ENCODE measurements at regions not wholly inside any gene's neighbourhood (a gene's known extent, or its start where the extent isn't known, plus 50 kb on each side); places are given as distances from the start of the nearest gene placed in this dataset.
"Not testable (repeated sequence)": the region's sequence is repeated elsewhere in the genome, so short reads cannot be mapped to it uniquely, and the experiment has no call there.

DNA sequence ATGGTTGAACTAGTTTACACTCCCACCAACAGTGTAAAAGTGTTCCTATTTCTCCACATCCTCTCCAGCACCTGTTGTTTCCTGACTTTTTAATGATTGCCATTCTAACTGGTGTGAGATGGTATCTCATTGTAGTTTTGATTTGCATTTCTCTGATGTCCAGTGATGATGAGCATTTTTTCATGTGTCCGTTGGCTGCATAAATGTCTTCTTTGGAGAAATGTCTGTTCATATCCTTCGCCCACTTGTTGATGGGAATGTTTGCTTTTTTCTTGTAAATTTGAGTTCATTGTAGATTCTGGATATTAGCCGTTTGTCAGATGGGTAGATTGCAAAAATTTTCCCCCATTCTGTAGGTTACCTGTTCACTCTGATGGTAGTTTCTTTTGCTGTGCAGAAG, 155.0 kb upstream of the CNKSR2 start:
- TF ChIP-seq ZNF121 (tag by site-specific recombination; IDR thresholded peaks at IDR 0.05) = not testable (repeated sequence)
- TF ChIP-seq, protein P1, sequence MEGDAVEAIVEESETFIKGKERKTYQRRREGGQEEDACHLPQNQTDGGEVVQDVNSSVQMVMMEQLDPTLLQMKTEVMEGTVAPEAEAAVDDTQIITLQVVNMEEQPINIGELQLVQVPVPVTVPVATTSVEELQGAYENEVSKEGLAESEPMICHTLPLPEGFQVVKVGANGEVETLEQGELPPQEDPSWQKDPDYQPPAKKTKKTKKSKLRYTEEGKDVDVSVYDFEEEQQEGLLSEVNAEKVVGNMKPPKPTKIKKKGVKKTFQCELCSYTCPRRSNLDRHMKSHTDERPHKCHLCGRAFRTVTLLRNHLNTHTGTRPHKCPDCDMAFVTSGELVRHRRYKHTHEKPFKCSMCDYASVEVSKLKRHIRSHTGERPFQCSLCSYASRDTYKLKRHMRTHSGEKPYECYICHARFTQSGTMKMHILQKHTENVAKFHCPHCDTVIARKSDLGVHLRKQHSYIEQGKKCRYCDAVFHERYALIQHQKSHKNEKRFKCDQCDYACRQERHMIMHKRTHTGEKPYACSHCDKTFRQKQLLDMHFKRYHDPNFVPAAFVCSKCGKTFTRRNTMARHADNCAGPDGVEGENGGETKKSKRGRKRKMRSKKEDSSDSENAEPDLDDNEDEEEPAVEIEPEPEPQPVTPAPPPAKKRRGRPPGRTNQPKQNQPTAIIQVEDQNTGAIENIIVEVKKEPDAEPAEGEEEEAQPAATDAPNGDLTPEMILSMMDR (tag by site-specific recombination; IDR thresholded peaks at IDR 0.05) = not testable (repeated sequence)
- TF ChIP-seq, protein P2, sequence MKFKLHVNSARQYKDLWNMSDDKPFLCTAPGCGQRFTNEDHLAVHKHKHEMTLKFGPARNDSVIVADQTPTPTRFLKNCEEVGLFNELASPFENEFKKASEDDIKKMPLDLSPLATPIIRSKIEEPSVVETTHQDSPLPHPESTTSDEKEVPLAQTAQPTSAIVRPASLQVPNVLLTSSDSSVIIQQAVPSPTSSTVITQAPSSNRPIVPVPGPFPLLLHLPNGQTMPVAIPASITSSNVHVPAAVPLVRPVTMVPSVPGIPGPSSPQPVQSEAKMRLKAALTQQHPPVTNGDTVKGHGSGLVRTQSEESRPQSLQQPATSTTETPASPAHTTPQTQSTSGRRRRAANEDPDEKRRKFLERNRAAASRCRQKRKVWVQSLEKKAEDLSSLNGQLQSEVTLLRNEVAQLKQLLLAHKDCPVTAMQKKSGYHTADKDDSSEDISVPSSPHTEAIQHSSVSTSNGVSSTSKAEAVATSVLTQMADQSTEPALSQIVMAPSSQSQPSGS (tag by site-specific recombination; IDR thresholded peaks at IDR 0.05; ENCODE audit: low read depth) = not testable (repeated sequence)

Measured in HEK293 (cell line).